NAMALWA (cell line): ENCODE measurements at regions not wholly inside any gene's neighbourhood (a gene's known extent, or its start where the extent isn't known, plus 50 kb on each side); places are given as distances from the start of the nearest gene placed in this dataset.
"Not testable (repeated sequence)": the region's sequence is repeated elsewhere in the genome, so short reads cannot be mapped to it uniquely, and the experiment has no call there.

ENCODE experiments used
- DNase-seq: peaks from one replicate; pipeline ENCODE4 v3.0.0-alpha.2; 2015; ENCODE audit warnings: low spot score

- no peak for DNase-seq
These were observed 280.3 kb downstream of the BCAT1 start for GRCh38 chr12:24668563-24668962.

GRCh38 chr12:24664161-24664880 is 284.6 kb downstream of the BCAT1 start:
- DNase-seq, result no peak

DNA sequence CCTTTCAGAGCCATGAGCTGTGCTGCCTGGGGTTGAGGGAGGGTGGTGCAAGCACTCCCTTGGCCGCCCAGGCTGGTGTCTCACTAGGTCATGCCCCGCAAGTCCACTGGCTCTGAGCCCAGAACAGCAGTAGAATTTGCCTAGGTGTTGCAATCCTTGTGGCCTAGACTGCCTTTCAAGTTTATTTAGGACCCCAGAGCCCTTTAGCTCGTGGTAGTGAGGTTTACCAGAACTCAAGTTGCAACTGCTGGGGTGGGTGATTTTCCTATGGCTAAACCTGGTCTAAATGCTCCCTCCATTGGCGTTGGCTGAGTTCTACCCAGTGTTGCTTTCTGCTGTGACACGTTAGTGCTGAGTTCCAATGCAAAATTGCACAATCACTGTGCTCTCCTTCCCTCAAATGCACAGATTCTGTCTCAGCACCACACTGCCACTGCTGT is 287.2 kb downstream of the BCAT1 start:
- DNase-seq, result peak; percentile 15

GRCh38 chr12:24659016-24659415 is 289.9 kb downstream of the BCAT1 start:
- DNase-seq, result no peak

GRCh38 chr12:24654344-24654743 is 294.6 kb downstream of the BCAT1 start:
- DNase-seq, result not testable (repeated sequence)

GRCh38 chr12:24649634-24650033 is 299.3 kb downstream of the BCAT1 start:
- no peak for DNase-seq

GRCh38 chr12:24649209-24649608 is 299.7 kb downstream of the BCAT1 start:
- no peak for DNase-seq

GRCh38 chr12:24645254-24645653 is 303.6 kb downstream of the BCAT1 start:
- no peak for DNase-seq

DNA sequence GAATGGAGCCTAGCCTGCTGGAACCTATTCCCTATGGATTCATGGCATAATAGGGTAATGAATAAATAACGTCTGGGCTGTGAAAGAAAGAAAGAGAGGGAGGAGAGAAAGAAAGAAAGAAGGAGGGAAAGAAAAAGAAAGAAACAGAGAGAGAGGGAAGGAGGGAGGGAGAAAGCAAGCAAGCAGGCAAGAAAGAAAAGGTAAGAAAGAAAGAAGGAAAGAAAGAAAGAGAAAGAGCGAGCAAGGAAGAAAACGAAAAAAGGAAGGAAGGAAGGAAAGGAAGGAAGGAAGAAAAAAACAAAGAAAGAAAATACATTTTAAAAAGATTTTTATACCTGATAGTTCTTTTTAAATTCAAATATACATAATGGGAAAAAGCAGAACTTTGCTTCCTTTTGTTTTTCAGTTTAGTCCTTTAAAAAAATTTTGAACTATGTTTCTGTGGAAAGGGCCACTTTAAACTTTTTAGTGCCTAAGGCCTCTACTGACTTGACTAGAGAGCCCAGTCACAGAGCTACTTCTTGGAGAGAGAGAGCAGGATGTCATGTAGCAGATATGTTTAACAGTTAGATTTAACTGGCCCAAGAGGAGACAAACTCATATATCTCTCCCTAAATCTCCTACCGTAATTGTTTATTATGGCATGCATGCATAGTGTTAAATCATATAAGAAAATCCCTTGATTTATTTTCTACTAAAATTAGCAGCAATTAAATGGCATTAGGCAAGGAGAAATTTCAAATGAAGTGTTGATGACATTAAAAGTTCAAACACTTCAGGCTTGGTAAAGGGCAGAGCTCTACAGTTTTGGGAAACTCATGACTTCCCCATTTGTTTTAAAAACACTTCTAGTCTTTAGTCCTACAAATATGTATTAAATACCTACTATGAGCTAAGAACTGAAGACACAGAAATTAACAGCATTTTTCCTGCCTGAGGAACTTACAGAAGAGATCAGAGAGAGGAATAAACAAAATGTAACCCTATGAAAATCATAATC is 305.5 kb downstream of the BCAT1 start:
- DNase-seq, result no peak

DNA sequence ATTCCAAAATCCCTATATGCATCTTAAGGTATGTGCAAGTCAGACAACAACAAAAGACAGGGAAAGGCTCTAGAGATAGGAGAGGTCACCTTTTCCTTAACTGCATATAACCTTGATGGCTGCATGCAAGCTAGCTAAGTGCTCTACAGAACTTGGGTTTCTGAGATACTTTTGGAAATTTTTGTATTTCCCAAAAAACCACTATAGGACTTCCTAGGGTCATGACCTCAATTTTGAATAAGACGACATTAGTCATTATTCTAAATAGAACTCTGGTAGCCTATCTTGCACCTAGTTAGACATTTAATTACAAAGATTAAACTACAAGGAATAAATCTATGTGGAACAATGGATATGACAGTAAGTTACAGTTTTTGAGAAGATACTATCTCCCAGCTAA is 309.3 kb downstream of the BCAT1 start:
- DNase-seq, result no peak

DNA sequence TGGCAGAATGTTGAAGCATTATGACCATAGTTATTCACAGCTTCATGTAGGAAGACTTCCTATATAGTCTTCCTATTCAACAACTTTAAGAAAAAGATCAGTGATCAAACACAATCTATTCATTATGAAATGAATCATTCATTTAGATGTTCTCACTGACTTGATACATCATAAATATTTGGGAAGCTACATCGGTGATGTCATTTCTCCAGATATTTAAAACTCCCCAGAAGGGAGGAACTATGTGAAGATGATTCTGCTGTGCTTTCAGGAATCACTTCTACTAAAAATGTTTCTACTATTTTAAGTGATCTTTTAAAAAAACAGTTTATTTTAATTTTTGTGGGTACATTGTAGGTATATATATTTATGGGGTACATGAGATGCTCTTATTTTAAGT is 316.4 kb downstream of the BCAT1 start:
- no peak for DNase-seq

DNA sequence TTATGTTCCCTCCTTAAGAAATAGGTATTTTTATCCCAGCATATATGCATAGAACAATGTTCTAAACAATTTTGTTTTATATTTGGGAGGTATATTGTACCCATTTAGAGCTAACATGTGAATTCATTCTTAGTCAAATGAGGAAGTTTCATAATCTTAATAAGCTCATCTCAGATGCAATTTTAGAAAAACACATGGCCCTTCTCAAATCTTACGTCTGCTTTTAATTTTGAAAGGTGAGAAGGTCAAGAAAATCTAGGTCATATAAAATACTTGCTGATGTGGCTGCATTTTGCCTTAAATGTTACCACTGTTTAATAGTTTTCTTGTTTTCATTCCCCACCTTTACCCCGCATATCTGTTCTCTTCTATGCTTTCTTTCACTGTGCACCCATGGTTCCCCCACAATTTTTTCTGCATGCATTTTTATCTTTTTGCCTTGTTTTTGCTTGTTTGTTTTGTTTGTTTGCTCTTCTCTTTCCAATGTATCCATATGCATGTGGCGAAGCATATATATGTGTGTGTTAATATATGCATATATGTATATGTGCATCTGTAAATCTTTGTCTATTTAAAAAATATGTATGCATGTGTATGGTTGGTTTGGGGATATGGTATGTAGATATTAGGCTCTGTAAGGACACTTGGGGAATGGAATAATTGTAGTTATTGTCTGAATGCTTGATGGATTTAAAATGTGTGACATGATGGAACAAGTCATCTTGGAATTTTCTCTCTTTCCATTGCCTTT is 317.1 kb downstream of the BCAT1 start:
- DNase-seq, result no peak

DNA sequence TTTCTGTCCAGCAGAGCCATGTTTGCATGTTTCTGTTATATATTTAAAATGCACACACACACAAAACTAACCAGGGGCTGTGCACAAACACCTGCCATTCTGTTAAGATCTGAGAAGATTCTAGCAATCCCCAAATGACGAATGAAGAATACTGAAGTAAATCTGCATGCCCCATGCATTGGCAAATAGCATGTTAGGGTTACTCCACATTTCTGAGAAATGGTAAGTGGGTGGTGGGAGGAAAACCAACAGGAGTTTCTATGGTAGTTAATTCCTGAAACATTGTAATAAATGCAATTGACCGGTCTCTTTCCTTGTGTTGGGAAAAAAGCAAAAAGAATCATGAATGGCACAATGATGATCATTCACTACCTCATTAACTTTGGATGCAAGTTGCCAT is 318.0 kb downstream of the BCAT1 start:
- DNase-seq, result no peak

- DNase-seq, result peak; percentile 12
These were observed 318.5 kb downstream of the BCAT1 start for GRCh38 chr12:24630446-24630845.

DNA sequence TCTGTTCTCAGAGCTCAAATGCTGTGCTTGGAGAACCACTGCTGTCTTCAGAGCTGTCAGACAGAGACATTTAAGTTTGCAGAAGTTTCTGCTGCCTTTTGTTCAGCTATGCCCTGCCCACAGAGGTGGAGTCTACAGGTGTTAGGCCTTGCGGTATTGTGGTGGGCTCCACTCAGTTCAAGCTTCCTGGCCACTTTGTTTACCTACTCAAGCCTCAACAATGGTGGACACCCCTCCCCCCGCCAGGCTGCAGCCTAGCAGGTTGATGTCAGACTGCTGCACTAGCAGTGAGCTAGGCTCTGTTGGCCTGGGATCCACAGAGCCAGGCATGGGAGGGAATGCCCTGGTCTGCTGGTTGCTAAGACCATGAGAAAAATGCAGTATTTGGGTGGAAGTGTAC is 323.8 kb downstream of the BCAT1 start:
- no peak for DNase-seq

- not testable (repeated sequence) for DNase-seq
These were observed 328.9 kb downstream of the BCAT1 start for GRCh38 chr12:24619954-24620353.

GRCh38 chr12:24617471-24617870 is 331.4 kb downstream of the BCAT1 start:
- no peak for DNase-seq

DNA sequence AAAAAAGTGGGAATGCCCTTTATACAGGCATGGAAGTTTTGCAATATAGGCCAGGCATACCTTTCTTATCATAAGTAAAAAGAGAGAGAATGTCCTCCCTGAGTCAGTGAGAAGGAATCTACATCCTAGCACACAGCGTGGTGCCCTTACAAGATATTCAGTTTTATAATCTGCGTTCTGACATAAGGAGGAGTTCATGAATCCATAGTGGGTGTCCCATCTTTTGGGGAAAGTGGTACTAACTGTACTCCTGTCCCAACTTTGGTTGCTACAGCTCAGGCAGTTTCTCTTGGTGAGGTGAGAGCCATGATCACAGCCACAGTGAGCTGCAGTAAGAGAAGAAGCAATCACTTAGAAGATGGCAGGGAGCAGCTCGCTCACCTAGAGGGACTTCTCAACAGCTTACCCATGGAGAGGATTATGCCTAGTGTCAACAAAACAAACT is 332.9 kb downstream of the BCAT1 start:
- DNase-seq, result no peak

DNA sequence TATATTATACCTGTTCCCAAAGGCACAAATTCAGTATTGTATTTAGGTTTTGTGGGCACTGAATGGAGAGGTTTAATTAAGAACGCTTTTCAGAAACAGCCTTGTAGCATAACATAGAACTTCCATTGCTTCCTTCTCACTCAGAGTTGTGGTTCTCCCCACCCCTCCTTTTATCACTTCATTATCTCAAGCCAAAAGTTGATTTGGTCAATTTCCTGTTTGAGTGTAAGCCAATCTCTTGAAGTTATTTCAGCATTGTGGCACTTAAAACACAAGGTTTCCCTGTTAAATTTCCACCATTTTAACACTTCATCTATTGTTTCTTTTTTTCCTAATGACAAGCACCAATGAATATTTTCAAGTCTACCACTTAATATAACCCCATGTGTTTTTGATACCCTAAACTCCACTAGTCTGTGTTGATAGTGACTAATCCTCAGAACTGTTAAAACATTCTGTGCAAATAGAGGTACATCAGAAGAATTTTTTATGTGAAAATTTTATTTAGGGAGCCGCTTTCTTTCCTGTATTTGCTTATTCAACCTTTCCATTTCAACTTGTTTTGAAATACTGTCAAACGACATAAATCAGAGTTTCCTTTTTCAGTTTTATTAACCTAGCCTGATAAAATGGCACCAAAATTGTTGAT is 340.1 kb downstream of the BCAT1 start:
- DNase-seq, result no peak

- DNase-seq, result no peak
These were observed 340.8 kb downstream of the BCAT1 start for GRCh38 chr12:24608108-24608507.

DNA sequence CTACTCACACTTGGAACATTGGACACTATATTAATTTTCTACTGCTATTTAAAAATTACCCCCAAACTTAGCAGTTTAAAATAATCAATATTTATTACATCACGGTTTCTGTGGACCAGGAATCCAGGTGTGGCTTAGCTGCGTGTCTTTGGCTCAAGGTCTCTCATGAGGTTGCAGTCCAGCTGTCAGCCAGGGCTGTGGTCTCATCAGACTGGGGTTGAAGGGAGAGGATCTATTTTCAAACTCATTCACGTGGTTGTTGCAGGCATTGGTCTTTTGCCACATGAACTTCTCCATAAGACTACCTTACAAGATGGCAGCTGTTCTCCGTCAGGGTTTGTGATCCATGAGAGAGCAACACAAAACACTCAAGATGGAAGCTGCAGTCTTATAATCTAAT is 343.0 kb downstream of the BCAT1 start:
- no peak for DNase-seq

- no peak for DNase-seq
These were observed 343.4 kb downstream of the BCAT1 start for GRCh38 chr12:24605466-24605865.
